ENCODE measurements at regions not wholly inside any gene's neighbourhood (a gene's known extent, or its start where the extent isn't known, plus 50 kb on each side); places are given as distances from the start of the nearest gene placed in this dataset.

DNA sequence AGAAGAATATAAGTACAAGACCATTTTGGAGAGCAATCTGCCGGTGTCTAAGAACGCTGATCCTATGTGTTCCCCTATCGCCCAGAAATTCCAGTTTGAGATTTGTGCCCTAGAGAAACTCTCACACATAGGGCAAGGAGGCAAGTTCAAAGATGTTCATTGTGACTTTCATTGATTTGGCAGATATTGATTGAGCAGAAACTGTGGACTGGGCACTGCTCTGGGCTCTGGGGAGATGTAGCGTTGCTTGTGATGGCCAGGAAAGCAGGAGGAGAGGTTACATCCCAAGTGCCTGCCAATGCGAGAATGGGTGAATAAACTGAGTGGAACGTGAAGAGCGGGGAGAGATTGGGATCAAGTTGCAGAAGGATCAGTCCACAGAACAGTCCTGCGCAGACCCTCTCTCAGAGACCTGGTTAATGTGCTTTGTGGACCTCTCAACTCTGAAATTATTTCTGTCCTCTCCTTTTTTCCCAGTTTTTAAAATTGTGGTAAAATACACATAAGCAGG is 123.9 kb upstream of the PEG3 start:
- Histone ChIP-seq H3K79me2 (ENCODE audit: low read length) (no peaks in the 10 kb centered on the region), H3K9ac (ENCODE audit: low read length) (no peak overlapping the region), H3K4me3 (ENCODE audit: low read length) (no peak overlapping the region), H2AFZ (ENCODE audit: low read depth, low read length) (no peak overlapping the region), H4K20me1 (ENCODE audit: insufficient read depth, low read length) (no peaks in the 10 kb centered on the region), H3K4me1 (ENCODE audit: low read length) (no peaks in the 10 kb centered on the region), H3K4me2 (ENCODE audit: low read length) (no peak overlapping the region), H3K27me3 (ENCODE audit: low read depth, low read length) (no peaks in the 10 kb centered on the region), H3K9me3 (ENCODE audit: insufficient read depth, low read length) (0 out of 2 replicates have a peak, but pooled peaks cover 5% of the 10 kb centered on the region), H3K27ac (ENCODE audit: low read length) (no peak overlapping the region), H3K36me3 (replicated peaks; ENCODE audit: low read depth, low read length) (no peaks in the 10 kb centered on the region)
- TF ChIP-seq EZH2phosphoT487 (IDR thresholded peaks at IDR 0.05; ENCODE audit: low read depth) (no peak), CTCF (IDR thresholded peaks at IDR 0.05; ENCODE audit: low read depth, low read length) (no peak)

- H3K9me3 ChIP-seq (ENCODE audit: insufficient read depth, low read length): 0 out of 2 replicates have a peak, but pooled peaks cover 5% of the 10 kb centered on the region
- TF ChIP-seq CTCF (IDR thresholded peaks at IDR 0.05; ENCODE audit: low read depth, low read length) (no peak), EZH2phosphoT487 (IDR thresholded peaks at IDR 0.05; ENCODE audit: low read depth) (no peak)
These were observed 125.7 kb upstream of the PEG3 start for GRCh38 chr19:56966225-56966696.

GRCh38 chr19:56966697-56967299 is 126.3 kb upstream of the PEG3 start:
- 0 out of 2 replicates have a peak, but pooled peaks cover 5% of the 10 kb centered on the region for H3K9me3 ChIP-seq (ENCODE audit: insufficient read depth, low read length)
- H3K9ac ChIP-seq (ENCODE audit: low read length): no peak overlapping the region
- H3K4me2 ChIP-seq (ENCODE audit: low read length): no peak overlapping the region
- no peak overlapping the region for H2AFZ ChIP-seq (ENCODE audit: low read depth, low read length)
- no peaks in the 10 kb centered on the region for H3K27me3 ChIP-seq (ENCODE audit: low read depth, low read length)
- no peaks in the 10 kb centered on the region for H3K79me2 ChIP-seq (ENCODE audit: low read length)
- TF ChIP-seq CTCF (IDR thresholded peaks at IDR 0.05; ENCODE audit: low read depth, low read length) (no peak), EZH2phosphoT487 (IDR thresholded peaks at IDR 0.05; ENCODE audit: low read depth) (no peak)
- no peaks in the 10 kb centered on the region for H3K36me3 ChIP-seq (replicated peaks; ENCODE audit: low read depth, low read length)
- H3K4me1 ChIP-seq (ENCODE audit: low read length): no peaks in the 10 kb centered on the region
- H3K27ac ChIP-seq (ENCODE audit: low read length): no peak overlapping the region
- no peak overlapping the region for H3K4me3 ChIP-seq (ENCODE audit: low read length)
- no peaks in the 10 kb centered on the region for H4K20me1 ChIP-seq (ENCODE audit: insufficient read depth, low read length)

More at GRCh38 chr19:56966225-56966696, 125.7 kb upstream of the PEG3 start:
- H3K4me3 ChIP-seq (ENCODE audit: low read length): no peak overlapping the region
- H3K27ac ChIP-seq (ENCODE audit: low read length): no peak overlapping the region
- no peak overlapping the region for H3K9ac ChIP-seq (ENCODE audit: low read length)
- H3K4me1 ChIP-seq (ENCODE audit: low read length): no peaks in the 10 kb centered on the region
- H4K20me1 ChIP-seq (ENCODE audit: insufficient read depth, low read length): no peaks in the 10 kb centered on the region
- H3K79me2 ChIP-seq (ENCODE audit: low read length): no peaks in the 10 kb centered on the region
- no peak overlapping the region for H3K4me2 ChIP-seq (ENCODE audit: low read length)
- H2AFZ ChIP-seq (ENCODE audit: low read depth, low read length): no peak overlapping the region
- H3K27me3 ChIP-seq (ENCODE audit: low read depth, low read length): no peaks in the 10 kb centered on the region
- H3K36me3 ChIP-seq (replicated peaks; ENCODE audit: low read depth, low read length): no peaks in the 10 kb centered on the region

DNA sequence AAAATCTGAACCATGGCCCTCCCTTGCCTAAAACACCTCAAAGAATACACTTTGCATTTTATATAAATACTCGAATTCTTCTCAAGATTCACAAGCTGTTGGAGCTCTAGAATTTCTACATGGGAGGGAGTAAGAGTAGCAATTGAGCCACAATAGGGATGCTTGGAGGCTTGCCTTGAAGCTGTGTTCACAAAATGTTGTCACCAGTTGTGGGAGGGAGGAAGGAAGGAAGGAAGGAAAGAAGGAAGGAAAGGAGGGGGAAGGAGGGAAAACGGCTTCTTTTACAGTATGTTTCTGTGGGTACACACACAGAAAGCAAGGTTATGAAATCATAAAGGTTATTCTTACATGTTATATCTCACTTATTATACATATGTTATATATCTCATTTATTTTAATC is 128.6 kb upstream of the PEG3 start:
- Histone ChIP-seq H3K27ac (ENCODE audit: low read length) (no peak overlapping the region), H3K9ac (ENCODE audit: low read length) (no peak overlapping the region), H3K79me2 (ENCODE audit: low read length) (no peaks in the 10 kb centered on the region), H3K4me2 (ENCODE audit: low read length) (no peak overlapping the region), H3K36me3 (replicated peaks; ENCODE audit: low read depth, low read length) (no peaks in the 10 kb centered on the region), H2AFZ (ENCODE audit: low read depth, low read length) (no peak overlapping the region), H3K9me3 (ENCODE audit: insufficient read depth, low read length) (0 out of 2 replicates have a peak, but pooled peaks cover 5% of the 10 kb centered on the region), H3K4me3 (ENCODE audit: low read length) (no peak overlapping the region), H3K4me1 (ENCODE audit: low read length) (no peaks in the 10 kb centered on the region), H3K27me3 (ENCODE audit: low read depth, low read length) (no peaks in the 10 kb centered on the region), H4K20me1 (ENCODE audit: insufficient read depth, low read length) (no peaks in the 10 kb centered on the region)
- TF ChIP-seq EZH2phosphoT487 (IDR thresholded peaks at IDR 0.05; ENCODE audit: low read depth) (no peak), CTCF (IDR thresholded peaks at IDR 0.05; ENCODE audit: low read depth, low read length) (no peak)
